ACHN (cell line): ENCODE measurements at regions not wholly inside any gene's neighbourhood (a gene's known extent, or its start where the extent isn't known, plus 50 kb on each side); places are given as distances from the start of the nearest gene placed in this dataset.
"Not testable (repeated sequence)": the region's sequence is repeated elsewhere in the genome, so short reads cannot be mapped to it uniquely, and the experiment has no call there.

Experiments used
- DNase-seq: peaks from one replicate; pipeline ENCODE4 v3.0.0-alpha.2; 2015
- in situ Hi-C: cut with HindIII; loops from 2 replicates; pipeline ENCODE4 v1.10.0; 2017; ENCODE audit warnings: low sequenced_read_pairs, low pct_ligation_motif_present, low pct_unique_long_range_greater_than_20kb

DNA sequence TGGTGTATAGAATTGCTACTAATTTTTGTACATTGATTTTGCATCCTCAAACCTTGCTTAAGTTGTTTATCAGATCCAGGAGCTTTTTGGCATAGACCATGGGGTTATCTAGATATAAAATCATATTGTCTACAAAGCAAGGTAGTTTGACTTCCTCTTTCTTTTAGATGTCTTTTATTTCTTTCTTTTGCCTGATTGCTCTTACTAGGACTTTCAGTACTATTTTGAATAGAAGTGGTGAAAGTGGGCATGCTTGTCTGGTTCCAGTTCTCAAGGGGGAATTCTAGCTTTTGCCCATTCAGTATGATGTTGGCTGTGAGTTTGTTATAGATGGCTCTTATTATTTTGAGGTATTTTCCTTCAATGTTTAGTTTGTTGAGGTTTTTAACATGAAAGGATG lies 187.9 kb upstream of the LCORL start:
- in situ Hi-C loops: no loop called here
- DNase-seq: no peak

GRCh38 chr4:18203966-18204365 lies 182.4 kb upstream of the LCORL start:
- in situ Hi-C loops: no loop called here
- DNase-seq: no peak

- in situ Hi-C loops: no loop called here
- DNase-seq: no peak
Measured at GRCh38 chr4:18202486-18202885, 180.9 kb upstream of the LCORL start.

GRCh38 chr4:18201885-18202284 lies 180.3 kb upstream of the LCORL start:
- no peak for DNase-seq
- in situ Hi-C loops: no loop called here

- DNase-seq: no peak
- in situ Hi-C loops: no loop called here
Measured at GRCh38 chr4:18198653-18199052, 177.1 kb upstream of the LCORL start.

DNA sequence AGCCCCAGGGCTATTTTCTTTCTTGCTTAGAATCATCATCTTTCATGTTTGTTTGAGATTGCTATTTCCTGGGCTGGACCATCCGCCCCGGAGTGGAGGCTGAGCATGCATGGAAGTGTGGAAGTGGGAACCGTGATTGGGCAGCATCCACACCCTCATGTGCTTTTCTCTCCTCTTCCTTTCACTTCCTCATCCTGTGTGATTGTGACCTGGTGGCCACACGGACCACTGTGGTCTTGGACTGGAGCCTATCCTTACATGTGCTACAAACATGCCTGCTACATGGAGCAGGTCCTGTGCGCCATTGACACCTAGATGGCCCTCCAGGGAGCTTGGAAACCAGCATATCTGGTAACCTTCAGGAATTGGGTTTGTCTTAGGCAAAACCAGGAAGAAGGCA lies 175.9 kb upstream of the LCORL start:
- no peak for DNase-seq
- in situ Hi-C loops: no loop called here

- in situ Hi-C loops: no loop called here
- no peak for DNase-seq
Measured at GRCh38 chr4:18194278-18194677, 172.7 kb upstream of the LCORL start.

DNA sequence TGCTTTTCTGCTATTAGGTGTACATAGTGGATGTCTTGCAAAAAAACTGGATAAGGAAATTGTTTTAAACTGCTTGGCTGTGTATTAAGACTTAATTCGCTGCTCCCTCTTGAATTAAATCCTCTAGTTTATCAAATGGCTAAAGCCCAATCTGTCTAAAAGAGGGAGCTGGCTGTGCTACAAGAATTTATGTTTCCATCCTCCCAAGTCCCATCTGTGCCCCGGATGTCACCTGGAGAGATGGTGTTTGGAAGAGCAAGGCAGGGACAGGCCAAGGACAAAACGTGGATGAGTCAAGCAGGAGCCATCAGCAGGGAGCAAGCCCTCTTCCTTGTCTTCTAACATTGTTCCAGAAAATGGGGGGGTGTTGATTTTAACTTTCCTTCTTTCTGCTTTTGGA lies 171.3 kb upstream of the LCORL start:
- no peak for DNase-seq
- in situ Hi-C loops: no loop called here

- in situ Hi-C loops: no loop called here
- no peak for DNase-seq
Measured at GRCh38 chr4:18185491-18185890, 163.9 kb upstream of the LCORL start.

DNA sequence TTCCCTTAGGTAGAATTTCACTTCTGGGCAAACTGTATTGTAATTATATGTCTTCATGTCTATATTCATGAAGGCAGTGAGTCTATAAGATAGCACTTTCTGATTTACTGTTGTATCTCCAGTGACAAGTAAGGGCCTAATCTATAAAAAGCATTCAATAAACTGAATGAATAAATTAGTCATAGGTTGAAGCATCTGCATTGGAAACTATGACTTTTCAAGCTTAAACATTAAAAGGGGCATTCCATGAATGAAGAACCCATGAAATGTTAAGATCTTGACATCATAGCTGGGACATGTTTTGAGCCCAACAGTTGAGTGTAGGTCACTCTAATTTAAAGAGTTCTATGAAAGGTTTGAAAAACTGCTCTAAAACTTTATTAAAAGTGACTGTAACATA lies 159.3 kb upstream of the LCORL start:
- in situ Hi-C loops: no loop called here
- DNase-seq: no peak

DNA sequence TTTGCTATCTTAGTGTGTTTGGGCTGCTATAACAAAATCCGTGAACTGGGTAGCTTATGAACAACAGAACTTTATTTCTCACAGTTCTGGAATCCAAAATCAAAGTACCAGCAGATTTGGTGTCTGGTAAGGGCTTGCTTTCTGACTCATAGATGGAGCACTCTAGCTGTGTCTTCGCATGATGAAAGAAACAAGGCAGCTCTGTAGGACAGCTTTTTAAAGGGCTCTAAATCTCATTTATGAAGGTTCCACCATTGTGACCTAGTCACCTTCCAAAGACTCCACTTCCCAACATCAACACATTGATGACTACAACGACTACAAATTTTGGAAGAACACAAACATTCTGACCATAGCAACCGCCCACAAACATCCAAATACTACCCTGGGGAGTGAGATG lies 158.6 kb upstream of the LCORL start:
- in situ Hi-C loops: no loop called here
- DNase-seq: no peak

DNA sequence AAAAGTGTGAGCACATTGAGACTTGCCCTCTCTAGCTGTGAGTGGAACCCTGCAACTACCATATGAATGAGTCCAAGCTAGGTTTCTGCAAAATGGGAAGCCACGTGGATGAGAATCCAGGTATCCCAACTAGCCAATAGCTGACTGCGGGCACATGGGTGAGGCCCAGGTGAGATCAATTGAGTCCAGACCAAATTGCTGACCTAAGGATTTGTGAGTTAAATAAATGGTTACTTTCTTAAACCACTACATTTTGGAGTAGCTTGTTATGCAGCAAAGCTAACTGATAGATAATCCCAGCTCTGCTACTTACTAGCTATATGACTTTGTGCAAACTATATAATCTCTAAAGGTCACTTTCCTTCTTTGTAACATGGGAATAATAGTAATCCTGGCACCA lies 150.3 kb upstream of the LCORL start:
- in situ Hi-C loops: no loop called here

DNA sequence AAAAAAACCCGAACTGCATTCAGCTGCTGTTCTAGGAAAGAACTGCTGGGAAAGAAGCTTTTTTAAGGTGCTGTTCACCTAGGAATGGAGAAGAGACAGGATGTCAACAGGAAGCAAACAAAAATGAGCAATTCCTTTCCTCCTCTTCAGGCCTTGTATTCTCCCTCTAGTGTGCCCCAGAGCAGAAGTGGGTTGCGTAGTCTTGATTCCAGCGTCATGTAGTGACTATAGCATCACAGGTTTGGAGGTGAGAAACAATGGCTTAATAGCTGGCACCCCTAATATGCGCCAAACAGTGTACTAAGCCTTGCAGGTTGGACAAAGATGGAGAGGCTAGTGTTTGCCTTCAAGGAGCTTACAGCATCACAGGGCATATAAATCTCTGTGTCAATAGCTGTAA lies 146.3 kb upstream of the LCORL start:
- no peak for DNase-seq
- in situ Hi-C loops: no loop called here

More for the DNA sequence above, 150.3 kb upstream of the LCORL start:
- no peak for DNase-seq

- no peak for DNase-seq
- in situ Hi-C loops: no loop called here
Measured at GRCh38 chr4:18166925-18167324, 145.4 kb upstream of the LCORL start.

GRCh38 chr4:18162453-18162852 lies 140.9 kb upstream of the LCORL start:
- in situ Hi-C loops: no loop called here
- no peak for DNase-seq

- in situ Hi-C loops, DNase-seq: not testable (repeated sequence)
Measured at GRCh38 chr4:18159117-18159912, 137.8 kb upstream of the LCORL start.

GRCh38 chr4:18155067-18156041 lies 133.8 kb upstream of the LCORL start:
- DNase-seq: no peak
- in situ Hi-C loops: no loop called here

DNA sequence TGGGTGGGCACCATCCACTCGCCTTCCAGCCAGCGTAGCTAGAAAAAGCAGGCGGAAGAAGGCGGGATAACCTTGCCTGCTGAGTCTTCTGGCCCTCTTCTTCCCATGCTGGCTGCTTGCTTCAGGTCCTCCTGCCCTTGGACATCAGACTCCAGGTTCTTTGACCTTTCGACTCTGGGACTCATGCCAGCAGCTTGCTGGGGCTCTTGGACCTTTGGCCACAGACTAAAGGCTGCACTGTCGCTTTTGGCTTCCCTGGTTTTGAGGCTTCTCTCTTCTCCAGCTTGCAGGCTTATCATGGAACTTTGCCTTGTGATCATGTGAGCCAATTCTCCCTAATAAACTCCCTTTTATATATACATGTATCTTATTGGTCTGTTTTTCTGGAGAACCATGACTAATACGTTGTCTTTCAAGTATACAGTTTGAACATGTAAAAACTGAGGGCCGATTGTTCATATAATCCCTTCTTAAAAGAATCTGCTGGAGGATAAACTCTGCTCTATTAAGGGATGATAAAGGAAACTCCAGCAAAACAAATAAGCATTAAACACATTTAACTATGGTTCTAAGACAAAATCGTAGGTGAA lies 116.6 kb upstream of the LCORL start:
- in situ Hi-C loops: no loop called here
- no peak for DNase-seq

GRCh38 chr4:18134111-18134510 lies 112.6 kb upstream of the LCORL start:
- DNase-seq: no peak
- in situ Hi-C loops: no loop called here
